NCI-H82 (cell line): ENCODE measurements at regions not wholly inside any gene's neighbourhood (a gene's known extent, or its start where the extent isn't known, plus 50 kb on each side); places are given as distances from the start of the nearest gene placed in this dataset.
"Not testable (repeated sequence)": the region's sequence is repeated elsewhere in the genome, so short reads cannot be mapped to it uniquely, and the experiment has no call there.

Experiments
- DNase-seq: peaks from one replicate; lab custom pipeline; 2025; lab: John Stamatoyannopoulos, UW

DNA sequence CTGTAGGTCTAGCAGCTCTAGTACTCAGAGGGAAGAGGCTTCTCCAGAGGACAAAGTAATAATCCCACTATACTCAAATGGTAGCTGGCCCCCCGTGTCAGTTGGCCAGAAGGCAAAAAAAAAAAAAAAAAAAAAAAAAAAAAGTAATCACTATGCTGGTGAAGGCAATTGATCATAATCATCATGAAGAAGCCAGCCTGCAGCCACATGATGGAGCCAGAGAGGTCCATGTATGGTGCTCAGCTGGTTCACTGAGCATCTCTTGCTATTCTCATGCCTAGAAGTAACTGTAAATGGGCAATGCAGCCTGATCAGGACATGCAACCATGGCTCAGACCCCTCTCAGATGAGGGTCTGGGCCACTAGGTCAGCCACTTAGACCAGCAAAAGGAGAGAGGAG, 378.8 kb downstream of the MED13L start:
- DNase-seq: no peak

DNA sequence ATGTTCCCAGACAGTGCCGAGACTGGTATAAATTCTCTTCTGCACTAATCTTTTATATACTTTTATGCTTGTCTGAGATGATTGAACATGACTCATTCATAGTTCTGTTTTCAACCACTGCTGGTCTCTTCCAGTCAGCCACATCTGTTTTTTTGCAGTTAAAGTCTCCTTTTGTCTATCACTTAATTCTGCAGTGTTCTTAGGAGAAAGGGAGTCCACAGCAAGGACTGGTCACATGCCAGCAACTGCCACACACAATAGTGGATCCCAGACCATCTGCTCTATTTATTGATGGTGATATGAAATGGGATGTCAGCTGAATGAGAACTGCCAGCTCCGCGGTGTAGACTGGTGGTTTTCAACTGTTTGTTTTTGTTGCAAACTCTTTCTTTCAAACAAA, 379.8 kb downstream of the MED13L start:
- no peak for DNase-seq

DNA sequence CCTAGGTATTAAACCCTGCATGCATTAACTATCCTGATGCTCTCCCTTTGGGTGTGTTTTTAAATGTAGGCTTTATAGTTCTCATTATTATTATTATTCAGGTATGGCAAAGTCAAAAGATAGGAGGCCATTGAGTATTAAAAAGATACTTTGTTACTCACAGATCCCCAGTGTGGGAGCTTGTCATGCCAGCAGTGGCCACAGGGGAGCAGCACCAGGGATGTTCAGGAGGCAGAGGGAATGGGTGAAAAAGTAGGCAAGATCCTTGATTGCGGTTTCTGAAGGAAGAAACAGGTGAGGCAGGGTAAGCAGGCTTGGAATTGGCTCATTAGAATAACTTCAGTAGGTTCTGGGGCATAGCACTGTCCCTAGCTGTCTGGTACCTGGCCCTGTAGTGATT, 382.2 kb downstream of the MED13L start:
- DNase-seq: peak; percentile 28

DNA sequence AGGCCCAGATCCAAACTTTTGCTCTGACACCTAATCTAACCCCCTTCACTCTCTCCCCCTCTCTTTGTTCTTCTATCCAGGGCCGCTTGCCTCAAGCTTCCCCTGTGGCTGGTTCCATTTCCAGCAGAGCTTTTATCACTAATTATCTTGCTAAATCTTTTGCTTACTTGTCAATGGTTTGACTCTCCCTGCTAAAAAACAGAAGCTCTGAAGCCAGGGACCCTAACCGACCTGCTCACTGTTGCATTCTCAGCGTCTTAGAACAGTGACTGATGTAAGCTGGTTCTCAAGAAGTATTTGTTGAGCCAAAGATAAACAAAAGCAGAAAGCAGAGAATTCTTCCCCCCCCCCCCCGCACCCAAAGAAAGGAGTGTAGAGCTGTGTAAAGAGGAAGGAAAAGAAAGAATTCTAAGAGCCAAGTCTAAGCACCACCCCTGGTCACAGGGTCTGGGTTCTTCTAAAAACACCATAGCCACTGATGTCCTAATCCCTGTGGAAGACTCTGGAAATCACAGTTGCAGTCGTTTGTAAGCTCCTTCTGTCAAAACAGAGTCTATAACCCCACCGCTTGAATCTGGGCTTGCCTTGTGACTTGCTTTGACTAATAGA, 385.8 kb downstream of the MED13L start:
- no peak for DNase-seq

DNA sequence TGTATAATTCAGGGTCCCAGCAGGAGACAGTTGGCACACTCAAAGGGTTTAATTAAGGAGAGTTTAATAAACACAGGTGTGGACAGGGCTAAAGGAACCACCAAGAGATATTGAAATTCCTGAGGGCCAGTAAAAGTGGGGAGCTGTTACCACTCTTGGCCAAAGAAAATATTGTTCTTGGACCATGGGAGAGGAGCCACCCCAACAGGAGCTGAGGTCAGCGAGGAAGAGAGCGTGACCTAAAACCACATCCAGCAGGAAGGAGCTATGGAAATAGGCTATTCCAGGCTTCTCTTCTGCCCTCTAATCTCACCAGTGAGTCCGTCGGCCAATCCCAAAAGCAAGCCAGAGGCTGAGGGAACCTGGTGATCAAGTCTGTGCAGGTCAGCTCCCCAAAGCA, 390.8 kb downstream of the MED13L start:
- no peak for DNase-seq

DNA sequence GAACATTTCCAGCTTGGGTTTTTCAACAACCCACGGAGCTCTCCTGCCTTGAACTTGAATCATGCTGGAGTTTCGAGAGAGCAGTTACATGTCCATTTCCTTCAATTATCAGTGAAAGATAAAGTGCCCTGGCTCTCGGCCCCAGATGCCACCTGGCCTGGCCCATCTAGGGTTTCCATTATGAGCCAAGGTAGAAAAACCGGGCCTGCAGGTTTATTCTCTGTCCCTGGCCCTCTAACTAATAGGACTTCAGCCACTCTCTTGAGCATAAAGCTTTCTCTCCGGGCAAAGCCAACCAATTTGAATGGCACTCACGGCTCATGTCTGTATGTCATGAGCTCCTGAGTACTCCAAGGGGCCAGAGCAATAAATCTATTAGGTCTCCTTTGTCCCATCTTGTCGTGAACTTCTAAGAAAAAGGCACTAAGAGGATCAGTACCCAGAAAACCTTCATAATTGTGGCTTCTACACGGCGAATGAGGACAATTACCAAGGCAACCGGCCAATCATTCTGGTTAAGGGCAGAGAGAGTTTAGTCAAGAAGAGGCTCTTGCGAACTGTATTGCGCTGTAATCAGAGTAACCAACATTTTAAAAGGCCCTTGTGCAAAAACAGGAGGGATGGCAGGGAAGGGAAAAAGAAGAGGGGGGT, 392.3 kb downstream of the MED13L start:
- DNase-seq: no peak

DNA sequence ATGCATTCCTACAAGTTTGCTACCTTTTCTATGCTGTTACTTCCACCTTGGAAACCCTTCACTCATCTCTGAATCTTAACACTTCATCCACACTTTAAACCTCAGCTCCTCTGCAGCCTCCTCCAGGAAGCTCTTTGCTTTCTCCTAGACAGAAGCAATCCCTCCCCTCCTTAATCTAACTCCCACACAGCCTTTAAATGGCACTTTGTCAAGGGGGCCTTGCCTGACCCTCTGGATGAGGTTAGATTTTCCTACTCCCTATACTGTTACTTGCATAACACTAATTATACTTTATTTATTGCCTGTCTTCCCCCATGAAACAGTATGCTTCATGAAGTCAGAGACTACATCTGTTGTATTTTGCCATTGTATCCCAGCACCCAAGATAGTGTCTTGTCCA, 394.6 kb downstream of the MED13L start:
- no peak for DNase-seq

DNA sequence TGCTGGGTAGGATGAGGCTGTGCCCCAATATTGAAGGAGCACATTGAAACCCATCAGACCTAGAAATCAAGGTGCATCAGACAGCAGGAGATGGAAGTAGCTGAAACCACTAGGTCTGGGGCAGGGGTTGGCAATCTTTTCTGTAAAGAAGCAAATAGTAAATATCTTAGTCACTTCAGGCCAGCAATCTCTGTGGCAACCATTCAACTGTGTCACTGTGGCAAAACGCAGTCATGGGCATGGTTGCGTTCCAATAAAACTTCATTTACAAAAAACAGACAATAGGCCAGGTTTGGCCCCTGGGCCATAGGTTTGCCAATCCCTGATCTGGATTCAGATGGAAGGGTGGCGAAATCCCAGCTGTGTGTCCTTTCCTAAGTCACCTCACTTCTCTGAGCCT, 397.3 kb downstream of the MED13L start:
- DNase-seq: no peak

DNA sequence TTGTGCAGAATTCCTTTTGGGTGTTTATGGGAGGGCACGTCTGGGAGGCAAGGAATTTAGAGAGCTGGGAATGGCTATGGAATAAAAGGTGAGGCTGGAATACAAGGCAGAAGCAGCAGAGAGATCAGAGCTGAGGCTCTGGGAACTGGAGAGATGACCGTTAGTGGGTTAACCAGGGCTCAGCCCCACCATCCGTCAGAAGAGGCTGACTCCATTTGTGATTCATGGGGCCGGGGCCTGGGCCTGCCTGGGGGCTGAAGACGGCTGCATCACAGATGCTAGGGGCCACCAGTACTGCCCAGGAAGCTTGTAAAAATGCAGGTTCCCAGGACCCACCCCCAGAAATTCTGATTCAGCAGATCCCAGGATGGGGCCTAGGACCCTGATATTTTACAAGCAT, 398.1 kb downstream of the MED13L start:
- DNase-seq: no peak

DNA sequence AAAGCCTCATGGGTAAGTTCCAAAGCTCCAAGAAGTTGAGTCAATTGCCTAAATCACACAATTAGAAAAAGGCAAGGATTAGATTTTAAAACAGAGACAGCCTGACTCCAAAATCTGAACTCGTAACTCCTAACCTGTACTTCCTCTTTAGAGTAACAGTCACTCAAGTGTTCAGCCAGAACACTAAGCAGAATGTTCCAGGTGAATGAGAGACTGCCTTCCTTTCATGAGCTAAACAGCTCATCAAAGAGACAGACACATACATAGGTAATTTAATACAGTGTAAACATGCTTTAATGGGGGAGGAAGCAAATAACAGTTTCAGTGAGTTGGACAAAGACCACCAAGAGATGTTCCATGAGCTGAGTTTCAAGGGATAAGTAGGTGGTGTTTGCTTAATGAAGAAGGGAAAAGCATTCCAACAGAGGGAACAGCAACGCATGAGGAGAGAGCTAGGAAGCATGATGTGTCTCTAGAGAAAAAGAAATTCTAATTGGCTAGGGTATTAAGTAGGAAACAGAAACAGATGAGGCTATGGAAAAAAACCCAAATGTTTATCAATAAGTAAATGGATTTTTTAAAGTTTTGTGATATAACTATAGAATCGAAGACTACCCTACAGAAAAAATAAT, 403.9 kb downstream of the MED13L start:
- no peak for DNase-seq

DNA sequence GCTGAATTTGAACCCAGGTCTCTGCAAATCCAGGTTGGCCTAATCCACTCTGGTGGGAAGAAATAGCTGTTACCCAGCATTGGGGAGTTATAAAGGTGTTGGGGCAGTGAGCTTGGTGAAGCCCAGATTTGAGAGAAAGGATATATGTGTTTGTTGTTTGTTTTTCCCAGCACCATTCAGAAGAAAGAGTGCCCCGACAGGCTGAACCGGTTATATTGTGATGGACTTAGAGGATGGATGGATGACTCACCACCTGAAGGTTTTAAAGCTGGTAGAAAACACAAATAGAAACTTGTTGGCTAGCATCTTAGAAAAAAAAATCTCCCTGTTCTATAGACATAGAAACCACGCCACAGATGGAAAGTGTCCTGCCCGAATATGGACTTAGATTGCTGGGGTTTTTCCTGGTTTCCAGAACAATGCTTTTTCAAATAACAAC, 404.6 kb downstream of the MED13L start:
- DNase-seq: no peak

DNA sequence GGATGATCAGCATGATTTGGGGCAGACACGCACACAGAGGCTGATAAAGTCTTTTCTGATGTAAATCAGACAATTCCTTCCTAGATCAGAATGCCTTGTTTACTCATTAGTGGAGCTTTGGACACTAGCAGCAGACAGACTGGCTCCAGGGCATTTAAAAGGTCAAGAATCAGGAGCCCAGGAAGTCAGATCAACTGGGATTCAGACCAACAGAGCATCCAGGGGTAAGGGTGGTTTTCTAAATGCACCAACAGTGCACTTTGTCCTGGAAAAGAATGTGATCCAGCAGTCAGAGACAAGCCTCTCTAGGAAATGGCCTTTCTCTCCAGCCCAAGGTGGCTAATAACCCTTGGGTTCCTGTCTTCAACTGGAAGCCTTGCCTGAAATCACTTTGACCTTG, 405.3 kb downstream of the MED13L start:
- no peak for DNase-seq

DNA sequence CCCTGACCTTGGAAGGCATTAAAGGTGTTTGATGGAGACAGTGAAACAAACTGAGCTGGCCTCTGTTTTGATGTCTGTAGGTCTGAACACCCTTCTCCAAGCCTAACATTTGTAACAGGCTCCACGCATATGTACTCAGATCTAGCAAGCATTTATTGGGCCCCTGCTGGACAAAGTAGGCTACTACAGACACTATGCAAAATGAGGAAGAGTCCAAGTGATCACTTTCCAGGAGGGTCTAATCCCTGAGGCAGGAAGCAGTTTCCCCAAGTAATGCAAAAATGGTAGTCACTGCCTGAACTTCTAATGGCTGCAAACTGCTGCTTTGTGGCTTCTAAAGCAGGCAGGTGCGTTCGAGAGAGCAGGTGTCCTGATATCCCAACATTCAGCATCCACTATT, 405.8 kb downstream of the MED13L start:
- DNase-seq: peak; percentile 88

DNA sequence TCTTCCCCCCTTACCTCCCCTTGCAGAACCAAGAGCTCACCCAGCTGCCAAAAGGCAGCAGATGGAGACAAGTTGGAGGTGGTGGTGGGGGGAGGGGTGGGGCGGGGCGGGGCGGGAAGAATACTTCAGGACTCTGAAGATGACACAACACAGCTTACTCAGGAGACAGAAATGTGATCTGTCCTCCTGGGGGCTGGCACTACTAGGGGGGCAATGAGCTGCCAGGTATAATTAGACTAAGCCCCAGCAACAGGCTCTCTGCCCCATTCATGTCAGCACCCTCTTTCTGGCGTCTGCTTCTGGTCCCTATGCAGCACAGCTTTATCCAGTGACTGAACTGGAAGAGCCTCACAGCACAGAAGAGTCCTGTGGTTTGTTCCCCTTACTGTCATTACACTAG, 407.0 kb downstream of the MED13L start:
- peak; percentile 95 for DNase-seq

DNA sequence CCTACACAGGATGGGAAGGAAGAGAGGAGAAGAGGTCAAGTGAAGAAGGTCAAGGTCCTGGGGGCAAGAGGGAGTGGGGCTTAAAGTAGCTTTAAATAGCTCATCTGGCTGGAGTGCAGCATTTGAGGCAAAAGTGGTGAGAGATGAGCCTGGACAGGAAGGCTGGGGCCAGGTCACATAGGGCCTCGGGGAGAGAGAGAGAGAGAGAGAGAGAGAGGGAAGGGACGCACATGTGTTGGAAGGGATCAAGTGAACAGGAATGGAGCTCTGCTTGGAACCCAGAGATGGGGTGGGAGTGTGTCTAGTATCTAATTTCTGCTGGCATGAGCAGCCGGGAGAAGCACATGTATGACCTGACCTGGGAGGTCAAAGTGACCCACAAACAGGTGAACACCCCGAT, 407.5 kb downstream of the MED13L start:
- peak; percentile 88 for DNase-seq

DNA sequence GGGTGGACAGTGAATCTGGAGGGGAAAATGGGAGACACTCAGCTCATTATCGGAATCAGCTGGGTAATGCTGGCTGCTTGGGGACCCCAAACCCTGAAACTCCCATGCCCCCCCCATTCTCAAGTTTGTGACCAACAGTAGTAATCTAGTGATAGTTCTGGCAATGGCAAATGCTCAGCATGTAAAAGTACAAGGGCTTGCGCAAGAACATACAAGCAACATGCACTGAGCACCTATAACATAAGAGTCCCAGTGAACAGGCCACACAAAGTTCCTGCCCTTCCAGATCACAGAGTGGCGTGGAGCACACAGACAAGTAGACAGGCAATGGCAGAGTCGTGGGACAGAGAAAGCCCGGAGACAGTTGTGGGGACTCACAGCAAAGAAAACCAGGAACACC, 407.9 kb downstream of the MED13L start:
- DNase-seq: no peak

DNA sequence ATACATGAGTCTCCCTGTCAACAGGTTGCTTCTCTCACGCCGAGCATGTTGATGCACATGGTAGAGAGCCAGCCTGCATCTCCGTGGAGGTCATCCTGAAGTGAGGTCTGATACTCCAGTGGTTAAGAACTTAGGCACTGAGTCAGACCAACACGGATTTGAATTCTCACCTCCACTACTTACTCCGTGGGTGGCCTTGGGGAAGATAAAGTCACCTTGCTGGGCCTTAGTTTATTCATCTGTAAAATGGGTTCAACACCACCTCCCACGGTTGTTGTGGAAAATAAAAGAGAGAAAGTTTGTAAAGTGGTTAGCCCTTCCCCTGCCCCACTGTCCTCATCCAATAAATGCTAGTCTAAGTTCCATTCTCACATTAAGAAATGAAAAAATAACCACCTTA, 408.9 kb downstream of the MED13L start:
- no peak for DNase-seq

DNA sequence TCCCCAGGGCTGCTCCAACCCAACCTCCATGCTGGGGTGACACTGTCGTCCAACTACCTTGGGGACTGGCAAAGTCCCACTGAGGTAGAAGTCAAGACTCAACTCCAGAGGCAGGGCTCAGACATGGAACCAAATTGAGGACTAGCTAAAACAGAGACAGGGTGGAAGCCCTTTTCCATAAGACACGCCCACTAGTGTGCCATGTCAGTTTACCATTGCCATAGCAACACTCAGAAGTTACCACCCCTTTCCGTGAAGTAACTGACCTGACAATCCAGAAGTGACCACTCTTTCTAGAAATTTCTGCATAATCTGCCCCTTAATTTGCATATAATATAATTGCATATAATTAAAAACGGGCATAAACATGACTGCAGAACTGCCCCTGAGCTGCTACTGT, 409.6 kb downstream of the MED13L start:
- DNase-seq: peak; percentile 16

DNA sequence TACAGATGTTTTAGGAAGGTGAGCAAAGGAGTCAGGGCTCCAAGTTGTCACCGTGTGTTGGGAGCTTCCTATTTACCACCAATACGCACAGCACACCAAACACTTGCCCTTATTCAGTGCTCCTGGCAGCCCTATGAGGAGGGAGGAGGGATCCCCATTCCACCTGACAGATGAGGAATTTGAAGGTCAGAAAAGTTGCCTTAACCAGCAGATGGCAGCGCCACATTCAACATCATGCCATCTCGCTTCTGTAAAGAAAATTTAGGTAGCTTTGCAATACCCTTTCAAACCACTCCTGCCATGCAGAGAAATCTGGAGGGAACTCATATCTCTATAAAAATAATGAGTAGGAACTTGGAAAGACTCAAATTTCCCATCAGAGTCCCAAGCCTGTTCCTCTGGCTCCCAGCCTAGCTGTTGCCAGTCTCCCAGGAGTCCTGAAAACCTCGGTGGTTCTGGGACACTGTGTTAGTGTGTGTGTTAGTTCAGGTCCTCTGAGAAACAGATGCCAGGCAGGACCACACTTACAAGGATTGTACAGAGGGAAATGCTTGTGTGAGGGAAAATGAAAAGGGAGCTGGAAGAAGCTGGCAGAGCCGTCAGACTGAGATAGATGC, 410.5 kb downstream of the MED13L start:
- peak; percentile 19 for DNase-seq

DNA sequence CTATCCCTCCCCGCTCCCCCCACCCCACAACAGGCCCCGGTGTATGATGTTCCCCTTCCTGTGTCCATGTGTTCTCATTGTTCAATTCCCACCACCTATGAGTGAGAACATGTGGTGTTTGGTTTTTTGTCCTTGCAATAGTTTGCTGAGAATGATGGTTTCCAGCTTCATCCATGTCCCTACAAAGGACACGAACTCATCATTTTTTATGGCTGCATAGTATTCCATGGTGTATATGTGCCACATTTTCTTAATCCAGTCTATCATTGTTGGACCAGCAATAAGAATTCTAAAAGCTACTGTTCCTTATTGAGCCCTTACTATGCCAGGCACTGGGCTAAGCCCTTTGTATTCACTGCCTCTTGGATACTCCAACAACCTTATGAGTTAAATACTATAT, 411.2 kb downstream of the MED13L start:
- DNase-seq: not testable (repeated sequence)

DNA sequence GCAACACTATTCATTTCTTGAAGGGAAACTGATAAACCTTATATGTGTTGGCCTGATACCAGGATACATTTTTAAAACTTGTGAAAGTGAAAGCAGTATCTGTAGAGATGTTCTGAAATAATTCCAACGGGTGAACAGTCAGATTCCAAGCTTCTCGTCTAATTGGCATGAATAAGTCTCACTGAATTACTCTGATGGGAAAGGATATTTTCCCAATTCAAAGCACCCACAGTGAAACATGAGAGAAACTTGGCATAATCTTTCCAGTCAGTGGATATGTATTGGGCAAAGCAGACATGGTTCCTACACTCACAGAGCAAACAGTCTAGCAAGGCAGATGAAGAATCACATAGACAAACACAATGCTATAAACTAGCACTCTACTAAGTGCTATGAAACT, 413.1 kb downstream of the MED13L start:
- DNase-seq: no peak

DNA sequence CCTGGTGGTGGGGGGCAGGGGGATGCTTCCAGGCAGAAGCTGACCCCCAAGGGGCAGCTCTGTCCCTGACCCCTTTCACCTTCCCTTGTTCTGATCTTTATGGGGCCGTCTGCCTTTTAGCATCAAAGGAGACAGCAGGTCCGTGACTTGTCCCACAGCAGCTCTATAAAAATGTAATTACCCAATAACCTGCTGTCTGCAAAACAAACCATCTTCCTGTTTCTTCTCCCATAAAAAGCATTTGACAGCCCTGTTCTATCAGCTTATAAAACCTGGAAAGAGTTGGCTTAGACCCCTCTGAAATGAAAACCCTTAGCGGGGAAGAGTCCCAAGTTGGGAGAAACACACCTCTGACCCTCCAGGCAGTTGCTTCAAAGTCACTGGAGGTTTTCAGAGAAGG, 416.9 kb downstream of the MED13L start:
- DNase-seq: no peak

DNA sequence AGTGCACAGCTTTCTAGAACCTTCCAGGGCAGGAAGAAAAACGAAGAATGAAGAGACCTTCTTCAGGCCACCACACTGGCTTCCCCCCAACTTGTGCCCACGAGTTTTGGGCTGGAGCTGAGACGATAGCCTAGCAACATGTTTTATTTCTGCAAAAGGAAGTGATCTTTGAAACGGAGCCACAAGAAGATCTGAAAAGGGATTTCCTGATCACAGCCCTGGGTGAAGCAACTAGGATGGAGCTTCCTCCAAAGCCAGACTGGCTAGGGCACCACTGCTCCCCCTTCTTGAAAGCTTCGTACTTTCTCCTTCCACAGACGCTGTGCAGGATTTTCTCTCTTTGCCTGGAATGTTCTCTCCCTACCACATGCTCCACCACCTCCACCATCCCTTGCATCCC, 418.3 kb downstream of the MED13L start:
- DNase-seq: no peak
